ENCODE measurements at regions not wholly inside any gene's neighbourhood (a gene's known extent, or its start where the extent isn't known, plus 50 kb on each side); places are given as distances from the start of the nearest gene placed in this dataset.

DNA sequence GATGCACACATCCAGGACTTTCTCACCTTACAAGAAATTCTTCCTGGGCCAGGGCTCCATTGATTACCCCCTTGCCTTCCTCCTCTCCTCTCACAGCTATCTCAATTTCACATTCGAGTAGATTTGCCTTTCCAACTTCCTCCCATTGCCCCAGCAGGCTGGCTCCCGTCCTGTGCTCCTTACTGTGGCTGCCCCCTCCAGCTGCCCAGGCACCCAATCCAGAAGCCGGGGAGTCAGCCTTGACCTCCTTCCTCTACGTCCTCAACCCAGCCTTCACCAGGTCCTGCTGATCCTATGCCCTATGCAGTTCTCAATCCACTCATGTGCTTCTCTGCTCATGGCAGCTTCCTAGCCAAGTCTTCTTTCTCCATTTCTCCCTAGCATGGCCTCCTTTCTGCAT is 85.7 kb upstream of the GPR26 start:
- no peak for TF ChIP-seq CTCF (IDR thresholded peaks at IDR 0.05; ENCODE audit: extremely low read depth, insufficient read depth, missing control alignments)
- in situ Hi-C loops (cut with MboI; ENCODE audit: low pct_unique_long_range_greater_than_20kb, low sequenced_read_pairs, unreplicated experiment): loop anchor here (25.0 kb wide), 1 partner anchor 807 kb away; no protein-coding TSS in a partner anchor
- DNase-seq (ENCODE audit: low spot score): no peak

DNA sequence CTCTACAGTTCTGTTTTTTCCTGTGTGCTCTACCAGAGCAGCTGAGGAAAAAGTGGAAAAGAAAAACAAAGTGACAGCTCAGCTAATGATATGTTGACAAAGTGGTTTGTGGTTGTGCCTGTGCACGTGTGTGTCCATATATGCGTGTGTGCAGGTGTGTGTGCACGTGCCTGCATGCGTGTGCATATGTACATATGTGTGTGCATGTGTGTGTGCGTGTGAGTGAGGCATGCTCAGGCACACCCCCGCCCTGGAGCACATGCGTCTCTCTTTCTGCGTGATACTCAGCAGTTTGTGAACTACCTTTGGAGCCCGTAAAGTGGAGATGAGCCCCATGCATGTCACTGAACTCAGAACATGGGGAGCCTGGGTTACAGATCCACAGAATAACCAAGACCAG is 84.5 kb upstream of the GPR26 start:
- in situ Hi-C loops (cut with MboI; ENCODE audit: low pct_unique_long_range_greater_than_20kb, low sequenced_read_pairs, unreplicated experiment): loop anchor here (25.0 kb wide), 1 partner anchor 806 kb away; no protein-coding TSS in a partner anchor
- TF ChIP-seq CTCF (IDR thresholded peaks at IDR 0.05; ENCODE audit: extremely low read depth, insufficient read depth, missing control alignments): no peak
- no peak for DNase-seq (ENCODE audit: low spot score)

DNA sequence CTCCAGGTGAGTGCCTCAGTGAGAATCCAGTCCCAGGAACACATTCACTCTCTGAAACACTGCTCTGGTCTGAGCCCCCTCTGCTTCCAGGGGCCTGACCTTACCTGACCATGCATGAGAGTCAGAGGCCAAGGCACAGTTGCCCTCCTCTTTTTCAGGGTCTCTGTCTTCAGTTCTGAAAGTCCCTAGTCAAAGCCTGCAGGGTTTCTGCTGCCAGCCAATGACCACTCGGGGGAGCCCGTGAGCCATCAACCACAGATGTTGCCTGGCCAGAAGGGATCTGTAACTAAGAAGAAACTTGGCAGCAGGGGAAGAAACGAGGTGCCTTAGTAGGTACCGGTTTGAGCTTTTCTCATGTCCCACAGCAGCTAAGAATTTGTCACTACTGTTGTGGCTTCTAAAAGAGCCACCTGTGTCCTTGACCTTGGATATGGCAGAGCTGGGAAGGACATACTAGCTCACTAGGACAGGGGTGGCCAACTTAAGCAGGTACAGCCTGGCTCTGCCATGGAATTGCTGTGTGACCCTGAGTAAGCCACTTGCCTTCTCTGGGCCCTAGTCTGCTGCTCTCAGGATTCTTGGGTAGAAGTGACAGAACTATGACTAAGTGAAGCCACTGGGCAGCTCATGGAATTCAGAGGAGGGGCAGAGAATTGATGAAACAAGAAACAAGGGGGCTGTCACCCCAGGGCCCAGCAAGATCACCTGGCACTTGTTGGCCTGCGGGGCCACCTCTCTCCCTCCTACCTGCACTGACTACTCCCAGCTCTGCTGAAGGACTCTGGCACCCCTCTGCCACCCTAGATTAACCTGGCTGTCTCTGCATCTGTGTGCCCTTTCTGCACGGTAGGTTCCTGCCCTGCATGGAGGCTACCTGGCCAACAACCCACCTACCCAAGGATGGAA is 83.8 kb upstream of the GPR26 start:
- in situ Hi-C loops (cut with MboI; ENCODE audit: low pct_unique_long_range_greater_than_20kb, low sequenced_read_pairs, unreplicated experiment): loop anchor here (25.0 kb wide), 1 partner anchor 805 kb away; no protein-coding TSS in a partner anchor
- peak; percentile 80 for DNase-seq (ENCODE audit: low spot score)
- TF ChIP-seq CTCF (IDR thresholded peaks at IDR 0.05; ENCODE audit: extremely low read depth, insufficient read depth, missing control alignments): peak; percentile 92

DNA sequence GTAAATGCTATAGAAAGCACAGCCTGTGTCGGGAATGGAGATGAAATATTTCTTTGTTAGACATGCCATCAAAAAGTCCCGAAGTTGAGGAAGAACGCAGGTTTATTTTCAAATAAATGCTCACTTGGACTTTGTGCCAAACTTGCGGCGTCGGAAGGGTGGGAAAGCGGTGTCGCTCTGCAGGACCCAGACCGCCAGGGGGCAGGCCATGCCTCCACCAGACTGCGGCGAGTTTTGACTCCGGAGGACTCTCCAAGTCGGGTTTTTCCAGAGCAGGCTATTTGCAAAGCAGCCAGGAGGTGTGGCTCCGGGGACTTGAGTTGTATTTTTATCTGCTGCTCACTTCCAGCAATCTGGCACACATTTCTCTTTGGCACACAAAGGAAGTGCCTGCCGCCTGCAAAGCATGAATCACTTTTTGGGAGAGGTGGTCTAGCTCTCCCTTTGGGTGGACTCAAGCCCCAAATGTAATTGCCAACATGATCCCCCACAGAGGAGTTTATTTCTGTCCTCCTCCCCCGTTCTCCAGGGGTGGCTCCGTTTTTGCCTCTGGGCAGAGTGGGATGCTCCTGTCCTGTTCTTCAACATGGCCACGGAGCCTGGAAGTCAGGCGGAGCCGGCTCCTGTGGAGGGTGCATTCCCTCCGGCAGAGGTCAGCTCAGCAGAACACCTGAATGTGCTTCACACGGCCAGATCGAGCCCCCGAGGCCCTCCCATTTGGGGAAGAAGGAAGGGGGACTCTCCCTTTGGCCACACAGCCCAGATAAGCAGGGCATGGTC is 82.3 kb upstream of the GPR26 start:
- DNase-seq (ENCODE audit: low spot score): peak; percentile 70
- in situ Hi-C loops (cut with MboI; ENCODE audit: low pct_unique_long_range_greater_than_20kb, low sequenced_read_pairs, unreplicated experiment): loop anchor here (25.0 kb wide), 1 partner anchor 803 kb away; no protein-coding TSS in a partner anchor
- peak; percentile 80 for TF ChIP-seq CTCF (IDR thresholded peaks at IDR 0.05; ENCODE audit: extremely low read depth, insufficient read depth, missing control alignments)

- no peak for TF ChIP-seq CTCF (IDR thresholded peaks at IDR 0.05; ENCODE audit: extremely low read depth, insufficient read depth, missing control alignments)
- in situ Hi-C loops (cut with MboI; ENCODE audit: low pct_unique_long_range_greater_than_20kb, low sequenced_read_pairs, unreplicated experiment): loop anchor here (25.0 kb wide), 1 partner anchor 803 kb away; no protein-coding TSS in a partner anchor
Measured at GRCh38 chr10:123584419-123584775, 81.8 kb upstream of the GPR26 start.

More at GRCh38 chr10:123584419-123584775, 81.8 kb upstream of the GPR26 start:
- DNase-seq (ENCODE audit: low spot score): no peak
